CD4-positive, alpha-beta T cell (primary cell): ENCODE measurements at regions not wholly inside any gene's neighbourhood (a gene's known extent, or its start where the extent isn't known, plus 50 kb on each side); places are given as distances from the start of the nearest gene placed in this dataset.

ENCODE experiments used
- ATAC-seq: fragments of 200-7000 bp; cut with Tn5 transposase; one replicate; pipeline ENCODE4 v1.10.0; 2022; ENCODE audit warnings: mild to moderate bottlenecking; ENCODE audit not compliant: poor library complexity
- CTCF ChIA-PET: fragments of 350-600 bp; sonication (Branson Sonifier 250); formaldehyde crosslinking; loops from one replicate; lab custom pipeline; 2021; ENCODE audit warnings: antibody characterized with exemption, inconsistent platforms; lab: Charles Lee
- POLR2A ChIA-PET: fragments of 350-600 bp; sonication (Branson Sonifier 250); formaldehyde crosslinking; loops from one replicate; lab custom pipeline; 2021; ENCODE audit warnings: antibody characterized with exemption, inconsistent platforms; lab: Charles Lee
- DNase-seq, 14 experiments: peaks; one replicate each; pipeline ENCODE4 v3.0.0-alpha.2; 2013 to 2020; ENCODE audit warnings: mixed read lengths in 2 of 14
- H3K27ac ChIP-seq, 2 donors: one replicate each; pipeline versions ENCODE4 v1.5.1 to v1.7.0; 2013; ENCODE audit warnings: low read length in 2 of 2, low read depth in 1 of 2, mild to moderate bottlenecking in 1 of 2
- H3K27me3 ChIP-seq, 2 experiments: 1 replicate in 1 of 2; 2 replicates in 1 of 2; pipeline versions ENCODE4 v1.6.1 to v1.7.0; 2013; ENCODE audit warnings: low read length in 2 of 2, control low read depth in 1 of 2, mild to moderate bottlenecking in 1 of 2, moderate library complexity in 1 of 2; ENCODE audit not compliant: insufficient read depth in 2 of 2, control insufficient read depth in 1 of 2
- H3K36me3 ChIP-seq: one replicate; pipeline ENCODE4 v1.6.1; 2013; ENCODE audit warnings: low read length, control low read depth; ENCODE audit not compliant: insufficient read depth
- H3K4me1 ChIP-seq: one replicate; pipeline ENCODE4 v1.6.1; 2013; ENCODE audit warnings: low read length, control low read depth; ENCODE audit not compliant: insufficient read depth
- H3K4me3 ChIP-seq: one replicate; pipeline ENCODE4 v1.5.1; 2013; ENCODE audit warnings: mild to moderate bottlenecking, low read length, moderate library complexity
- H3K9me3 ChIP-seq, 2 experiments: 1 replicate in 1 of 2; 2 replicates in 1 of 2; pipeline versions ENCODE4 v1.6.1 to v1.7.0; 2013; ENCODE audit warnings: low read length in 2 of 2, mild to moderate bottlenecking in 2 of 2, control low read depth in 1 of 2, moderate library complexity in 1 of 2; ENCODE audit not compliant: control insufficient read depth in 1 of 2, insufficient read depth in 1 of 2
- H3K27ac Mint-ChIP-seq: one replicate; pipeline ENCODE4 v1.8.0; 2020; ENCODE audit warnings: mixed read lengths
- H3K27me3 Mint-ChIP-seq: one replicate; pipeline ENCODE4 v1.8.0; 2021; ENCODE audit warnings: mixed read lengths
- H3K36me3 Mint-ChIP-seq: one replicate; pipeline ENCODE4 v1.8.0; 2021; ENCODE audit warnings: low read depth, mixed read lengths
- H3K4me1 Mint-ChIP-seq: one replicate; pipeline ENCODE4 v1.8.0; 2021; ENCODE audit warnings: low read depth, mixed read lengths
- H3K4me3 Mint-ChIP-seq: one replicate; pipeline ENCODE4 v1.8.0; 2020; ENCODE audit warnings: mild to moderate bottlenecking, mixed read lengths
- H3K9me3 Mint-ChIP-seq: one replicate; pipeline ENCODE4 v1.8.0; 2020; ENCODE audit warnings: mixed read lengths
- CTCF ChIP-seq: fragments of 200-600 bp; IDR thresholded peaks from one replicate; pipeline ENCODE4 v1.8.0; 2022; ENCODE audit warnings: antibody characterized with exemption, mild to moderate bottlenecking
- intact Hi-C, 2 experiments: fragments of 100-400 bp; cut with DNase I in 1 of 2; cut with micrococcal nuclease in 1 of 2; formaldehyde crosslinking; loops; one replicate each; pipeline versions ENCODE4 v1.15.1 to v1.9.0; 2023 to 2025; cut with DNase I, micrococcal nuclease

- Mint-ChIP-seq H3K9me3 (peaks cover 6% of the 10 kb centered on the region), H3K36me3 (no peaks in the 10 kb centered on the region), H3K27ac (no peak overlapping the region), H3K27me3 (peaks cover 19% of the 10 kb centered on the region), H3K4me1 (no peaks in the 10 kb centered on the region), H3K4me3 (no peak overlapping the region)
- POLR2A ChIA-PET, result no interaction called here
- Histone ChIP-seq H3K27me3 (peaks cover 0 to 8% of the 10 kb centered on the region in 2 experiments), H3K9me3 (peaks cover 0 to 5% of the 10 kb centered on the region in 2 experiments), H3K36me3 (no peaks in the 10 kb centered on the region), H3K27ac (no peak overlapping the region), H3K4me3 (no peak overlapping the region), H3K4me1 (no peaks in the 10 kb centered on the region)
- no peak for ATAC-seq
- CTCF ChIA-PET, result no interaction called here
- no peak for TF ChIP-seq CTCF
- intact Hi-C loops, result no loop called here
- DNase-seq, result no peak
Observed at GRCh38 chr12:124203176-124203575, 91.7 kb upstream of the RFLNA start.

- ChIA-PET CTCF (no interaction called here), POLR2A (no interaction called here)
- no peaks in the 10 kb centered on the region for H3K4me1 ChIP-seq
- Mint-ChIP-seq H3K9me3 (peaks cover 6% of the 10 kb centered on the region), H3K36me3 (no peaks in the 10 kb centered on the region), H3K4me1 (no peaks in the 10 kb centered on the region), H3K27me3 (peaks cover 20% of the 10 kb centered on the region), H3K4me3 (no peak overlapping the region), H3K27ac (no peak overlapping the region)
- H3K27ac ChIP-seq, result no peak overlapping the region
- ATAC-seq, result no peak
- peaks cover 0 to 7% of the 10 kb centered on the region in 2 experiments for H3K9me3 ChIP-seq
- intact Hi-C loops, result no loop called here
- H3K4me3 ChIP-seq, result no peak overlapping the region
- H3K36me3 ChIP-seq, result no peaks in the 10 kb centered on the region
- DNase-seq, result no peak
- no peak for TF ChIP-seq CTCF
- H3K27me3 ChIP-seq, result peaks cover 0 to 5% of the 10 kb centered on the region in 2 experiments
Observed at GRCh38 chr12:124205405-124205804, 89.5 kb upstream of the RFLNA start.

- CTCF ChIA-PET, result no interaction called here
- no peak for DNase-seq
- H3K9me3 Mint-ChIP-seq, result peaks cover 4% of the 10 kb centered on the region
Observed at GRCh38 chr12:124207049-124207448, 87.8 kb upstream of the RFLNA start.

More at GRCh38 chr12:124207049-124207448, 87.8 kb upstream of the RFLNA start:
- H3K4me3 Mint-ChIP-seq, result no peak overlapping the region
- no peak for TF ChIP-seq CTCF
- no peak overlapping the region for H3K27ac Mint-ChIP-seq
- ATAC-seq, result no peak
- H3K9me3 ChIP-seq, result peaks cover 0 to 9% of the 10 kb centered on the region in 2 experiments
- H3K4me1 Mint-ChIP-seq, result no peaks in the 10 kb centered on the region
- H3K36me3 ChIP-seq, result no peaks in the 10 kb centered on the region
- no peak overlapping the region for H3K27ac ChIP-seq
- intact Hi-C loops, result no loop called here
- POLR2A ChIA-PET, result no interaction called here
- peaks cover 0 to 5% of the 10 kb centered on the region in 2 experiments for H3K27me3 ChIP-seq
- H3K27me3 Mint-ChIP-seq, result peaks cover 11% of the 10 kb centered on the region
- no peaks in the 10 kb centered on the region for H3K36me3 Mint-ChIP-seq
- H3K4me3 ChIP-seq, result no peak overlapping the region
- no peaks in the 10 kb centered on the region for H3K4me1 ChIP-seq
